ENCODE measurements at regions not wholly inside any gene's neighbourhood (a gene's known extent, or its start where the extent isn't known, plus 50 kb on each side); places are given as distances from the start of the nearest gene placed in this dataset.

DNA sequence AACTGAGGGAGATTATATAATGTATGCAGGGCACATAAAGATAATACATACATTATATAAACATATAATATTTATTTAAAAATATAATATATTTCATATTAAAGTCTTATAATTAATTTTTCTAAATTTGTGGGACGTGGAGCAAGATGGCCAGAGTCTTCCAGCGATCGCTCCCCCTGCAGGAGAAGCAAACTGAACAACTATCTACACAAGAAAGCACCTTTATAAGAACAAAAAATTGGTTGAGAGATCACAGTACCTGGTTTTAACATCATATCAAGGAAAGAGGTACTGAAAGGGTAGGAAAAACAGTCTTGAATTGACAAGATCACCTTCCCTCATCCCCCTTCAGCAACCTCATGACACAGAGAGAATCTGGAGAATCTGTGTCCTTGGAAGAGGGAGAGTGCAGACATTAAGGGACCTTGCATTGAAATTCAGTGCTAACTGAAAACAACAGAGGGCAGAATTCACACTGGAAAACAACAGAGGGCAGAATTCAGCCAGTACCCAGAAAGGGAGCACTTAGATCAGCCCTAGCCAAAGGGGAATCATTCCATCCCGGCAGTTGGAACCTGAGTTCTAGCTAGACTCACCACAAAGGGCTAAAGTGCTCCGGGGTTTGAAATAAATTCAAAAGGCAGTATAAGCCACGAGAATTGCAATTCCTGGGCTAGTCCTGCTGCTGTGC, 262.5 kb upstream of the NDST3 start:
- Histone ChIP-seq H2AFZ (ENCODE audit: low read length) (no peak overlapping the region), H4K20me1 (ENCODE audit: low read length) (no peaks in the 10 kb centered on the region), H3F3A (ENCODE audit: low read length, unreplicated experiment) (no peaks in the 10 kb centered on the region), H3K4me2 (ENCODE audit: low read length) (no peak overlapping the region), H3K27ac (ENCODE audit: low read length) (no peak overlapping the region), H3K9me3 (ENCODE audit: low read length) (no peaks in the 10 kb centered on the region), H3K4me1 (ENCODE audit: insufficient read depth, low read length) (no peaks in the 10 kb centered on the region; the same call in none of the 2 replicates), H3K27me3 (ENCODE audit: low read length) (no peaks in the 10 kb centered on the region), H3K9ac (ENCODE audit: low read length) (no peak overlapping the region), H3K4me3 (ENCODE audit: low read length) (no peak overlapping the region), H3K79me2 (ENCODE audit: low read length) (no peaks in the 10 kb centered on the region), H3K36me3 (ENCODE audit: low read depth, low read length) (no peaks in the 10 kb centered on the region), H3K9me2 (replicated peaks; ENCODE audit: low read length) (no peaks in the 10 kb centered on the region)
- CTCF ChIA-PET, result no interaction called here
- POLR2A ChIA-PET (ENCODE audit: unreplicated experiment), result no interaction called here
- BruUV-seq (replicated peaks), result no TSS peak
- ATAC-seq, result peak; percentile 22; the same call in 1 of the 2 replicates
- DNase-seq, result no peak
- intact Hi-C loops (cut with micrococcal nuclease), result loop anchor here (1.0 to 10.0 kb wide), 3 partner anchors 203 to 369 kb away; no protein-coding TSS in a partner anchor
- TF ChIP-seq EZH2 (IDR thresholded peaks at IDR 0.05; ENCODE audit: low read length, unreplicated experiment), result no peak
- TF ChIP-seq EZH2phosphoT487 (IDR thresholded peaks at IDR 0.05; ENCODE audit: borderline replicate concordance, low read length), result no peak
- TF ChIP-seq, protein P1, sequence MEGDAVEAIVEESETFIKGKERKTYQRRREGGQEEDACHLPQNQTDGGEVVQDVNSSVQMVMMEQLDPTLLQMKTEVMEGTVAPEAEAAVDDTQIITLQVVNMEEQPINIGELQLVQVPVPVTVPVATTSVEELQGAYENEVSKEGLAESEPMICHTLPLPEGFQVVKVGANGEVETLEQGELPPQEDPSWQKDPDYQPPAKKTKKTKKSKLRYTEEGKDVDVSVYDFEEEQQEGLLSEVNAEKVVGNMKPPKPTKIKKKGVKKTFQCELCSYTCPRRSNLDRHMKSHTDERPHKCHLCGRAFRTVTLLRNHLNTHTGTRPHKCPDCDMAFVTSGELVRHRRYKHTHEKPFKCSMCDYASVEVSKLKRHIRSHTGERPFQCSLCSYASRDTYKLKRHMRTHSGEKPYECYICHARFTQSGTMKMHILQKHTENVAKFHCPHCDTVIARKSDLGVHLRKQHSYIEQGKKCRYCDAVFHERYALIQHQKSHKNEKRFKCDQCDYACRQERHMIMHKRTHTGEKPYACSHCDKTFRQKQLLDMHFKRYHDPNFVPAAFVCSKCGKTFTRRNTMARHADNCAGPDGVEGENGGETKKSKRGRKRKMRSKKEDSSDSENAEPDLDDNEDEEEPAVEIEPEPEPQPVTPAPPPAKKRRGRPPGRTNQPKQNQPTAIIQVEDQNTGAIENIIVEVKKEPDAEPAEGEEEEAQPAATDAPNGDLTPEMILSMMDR (conservative IDR thresholded peaks at IDR 0.05; ENCODE audit: low read depth, low read length), result no peak

DNA sequence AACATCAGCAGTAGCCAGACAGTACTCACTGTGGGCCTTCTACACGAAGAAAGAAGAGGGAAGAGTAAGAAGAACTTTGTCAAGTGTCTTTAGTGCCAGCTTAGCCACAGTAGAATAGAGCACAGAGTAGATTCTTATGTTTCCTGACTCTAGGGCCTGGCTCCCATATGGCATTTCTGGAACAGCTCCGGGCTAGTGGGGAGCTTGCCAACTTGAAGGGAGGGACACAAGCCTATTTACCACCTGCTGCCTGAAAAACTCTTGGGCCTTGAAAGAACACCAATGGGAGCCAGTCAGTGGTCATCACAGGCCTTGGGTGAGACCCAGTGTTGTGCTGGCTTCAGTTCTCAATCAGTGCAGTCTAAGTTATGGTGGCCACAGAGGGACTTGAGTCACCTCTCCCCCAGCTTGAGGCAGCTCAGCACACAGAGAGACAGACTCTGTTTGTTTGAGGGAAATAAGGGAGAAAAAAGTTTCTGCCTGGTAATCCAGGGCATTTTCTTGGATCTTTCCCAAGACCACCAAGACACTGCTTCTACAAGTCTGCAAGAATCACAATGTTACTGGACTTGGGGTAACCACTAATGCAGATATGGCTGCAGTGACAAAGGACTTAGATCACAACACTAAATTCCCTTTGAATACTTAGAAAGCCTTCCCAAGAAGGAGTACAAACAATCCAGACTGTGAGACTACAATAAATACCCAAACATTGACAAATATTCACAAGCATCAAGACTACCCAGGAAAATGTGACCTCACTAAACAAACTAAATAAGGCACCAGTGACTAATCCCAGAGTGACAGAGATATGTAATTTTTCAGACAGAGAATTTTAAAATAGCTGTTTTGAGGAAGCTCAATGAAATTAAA, 261.0 kb upstream of the NDST3 start:
- no peaks in the 10 kb centered on the region for H4K20me1 ChIP-seq (ENCODE audit: low read length)
- no TSS peak for BruUV-seq (replicated peaks)
- H3K4me1 ChIP-seq (ENCODE audit: insufficient read depth, low read length), result no peaks in the 10 kb centered on the region; the same call in none of the 2 replicates
- H3K9ac ChIP-seq (ENCODE audit: low read length), result no peak overlapping the region
- H2AFZ ChIP-seq (ENCODE audit: low read length), result no peak overlapping the region
- H3K9me3 ChIP-seq (ENCODE audit: low read length), result no peaks in the 10 kb centered on the region
- ATAC-seq (peak; percentile 90), DNase-seq (peak; percentile 37)
- H3K36me3 ChIP-seq (ENCODE audit: low read depth, low read length), result no peaks in the 10 kb centered on the region
- H3K4me2 ChIP-seq (ENCODE audit: low read length), result no peak overlapping the region
- H3K27ac ChIP-seq (ENCODE audit: low read length), result no peak overlapping the region
- CTCF ChIA-PET, result no interaction called here
- TF ChIP-seq EZH2 (IDR thresholded peaks at IDR 0.05; ENCODE audit: low read length, unreplicated experiment), result no peak
- TF ChIP-seq, protein P1 (conservative IDR thresholded peaks at IDR 0.05; ENCODE audit: low read depth, low read length), result no peak
- no peak for TF ChIP-seq EZH2phosphoT487 (IDR thresholded peaks at IDR 0.05; ENCODE audit: borderline replicate concordance, low read length)
- H3K79me2 ChIP-seq (ENCODE audit: low read length), result no peaks in the 10 kb centered on the region
- H3K9me2 ChIP-seq (replicated peaks; ENCODE audit: low read length), result no peaks in the 10 kb centered on the region
- no peaks in the 10 kb centered on the region for H3F3A ChIP-seq (ENCODE audit: low read length, unreplicated experiment)
- POLR2A ChIA-PET (ENCODE audit: unreplicated experiment), result no interaction called here
- no peaks in the 10 kb centered on the region for H3K27me3 ChIP-seq (ENCODE audit: low read length)
- H3K4me3 ChIP-seq (ENCODE audit: low read length), result no peak overlapping the region
- intact Hi-C loops (cut with micrococcal nuclease), result loop anchor here (5.0 to 10.0 kb wide), 2 partner anchors 202 to 371 kb away; no protein-coding TSS in a partner anchor

Measured in PC-3 (cell line).